ENCODE measurements at regions not wholly inside any gene's neighbourhood (a gene's known extent, or its start where the extent isn't known, plus 50 kb on each side); places are given as distances from the start of the nearest gene placed in this dataset.

DNA sequence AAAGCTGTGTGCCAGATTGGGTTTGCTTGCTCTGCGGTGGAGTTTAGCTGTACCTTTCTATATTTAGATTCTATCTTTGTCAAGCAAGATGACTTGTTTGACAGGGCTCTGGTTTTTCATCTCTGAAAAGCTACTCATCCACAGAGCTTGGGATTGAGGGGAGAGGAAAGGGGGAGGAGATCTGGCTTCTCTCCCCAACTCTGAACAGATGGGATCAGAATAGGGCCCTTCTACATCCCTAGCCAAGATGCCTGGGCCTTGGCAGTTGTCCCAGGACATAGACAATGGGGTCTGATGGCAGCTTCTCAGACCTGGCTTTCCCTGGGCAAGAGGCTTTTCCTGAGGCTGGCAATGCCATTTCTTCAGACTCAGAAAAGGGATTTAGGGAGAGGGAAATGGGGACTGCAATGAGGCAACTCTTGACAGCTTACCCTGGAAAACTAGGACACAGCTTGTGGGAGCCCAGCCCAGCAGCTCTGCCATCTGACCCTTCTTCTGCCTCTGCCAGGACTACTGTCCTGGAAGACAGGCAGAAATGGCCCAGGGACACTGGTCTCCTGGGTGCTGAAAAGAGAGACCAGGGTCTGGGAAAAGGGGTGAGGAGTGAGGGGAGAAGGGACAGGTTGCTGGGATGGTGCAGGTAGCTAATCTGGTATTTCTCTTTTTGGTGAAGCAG, 50.2 kb upstream of the ASTN2 start:
- TF ChIP-seq CTCF (conservative IDR thresholded peaks at IDR 0.05), result no peak
- no peak for TF ChIP-seq EZH2 (IDR thresholded peaks at IDR 0.05; ENCODE audit: low read depth)
